SU-DHL-6 (cell line): ENCODE measurements at regions not wholly inside any gene's neighbourhood (a gene's known extent, or its start where the extent isn't known, plus 50 kb on each side); places are given as distances from the start of the nearest gene placed in this dataset.

Experiments
- H2AFZ ChIP-seq: fragments of 200-600 bp; sonication (generic); 2 replicates; pipeline ENCODE4 v1.6.1; 2014; ENCODE audit warnings: low read depth, mild to moderate bottlenecking, moderate library complexity, mixed read lengths, antibody characterized with exemption, low read length; ENCODE audit not compliant: severe bottlenecking
- H3F3A ChIP-seq: fragments of 200-600 bp; shearing (Covaris generic); 2 replicates; pipeline ENCODE4 v1.6.0; 2016; ENCODE audit warnings: antibody characterized with exemption, mild to moderate bottlenecking; ENCODE audit not compliant: insufficient read depth
- H3K27ac ChIP-seq: fragments of 200-600 bp; sonication (generic); 2 replicates; pipeline ENCODE4 v1.5.1; 2016; ENCODE audit warnings: low read depth, mild to moderate bottlenecking, low read length, moderate library complexity, mixed read lengths
- H3K27me3 ChIP-seq: fragments of 200-600 bp; sonication (generic), shearing (Covaris generic); 2 replicates; pipeline ENCODE4 v1.6.0; 2014; ENCODE audit warnings: mild to moderate bottlenecking, low read length
- H3K36me3 ChIP-seq: fragments of 200-600 bp; sonication (generic); 2 replicates; pipeline ENCODE4 v1.6.1; 2014; ENCODE audit warnings: mild to moderate bottlenecking, low read length, mixed read lengths
- H3K4me2 ChIP-seq: fragments of 300-600, 200-600 bp; shearing (Covaris generic), sonication (generic); 2 replicates; pipeline ENCODE4 v1.6.0; 2014; ENCODE audit warnings: low read length, low read depth, mild to moderate bottlenecking; ENCODE audit not compliant: poor library complexity, severe bottlenecking
- H3K4me3 ChIP-seq: fragments of 200-600 bp; sonication (generic); 2 replicates; pipeline ENCODE4 v1.5.1; 2014; ENCODE audit warnings: antibody characterized with exemption, low read length, mild to moderate bottlenecking, mixed read lengths; ENCODE audit not compliant: insufficient read depth, poor library complexity, severe bottlenecking
- H3K79me2 ChIP-seq: fragments of 200-600 bp; sonication (generic); 2 replicates; pipeline ENCODE4 v1.6.1; 2014; ENCODE audit warnings: mild to moderate bottlenecking, low read length, moderate library complexity; ENCODE audit not compliant: insufficient read depth
- H3K9ac ChIP-seq: fragments of 200-600 bp; sonication (generic); 2 replicates; pipeline ENCODE4 v1.7.0; 2014; ENCODE audit warnings: mild to moderate bottlenecking, low read length
- H3K9me2 ChIP-seq: fragments of 200-600 bp; sonication (generic); replicated peaks from 2 replicates; pipeline ENCODE4 v1.6.1; 2014; ENCODE audit warnings: low read length; ENCODE audit not compliant: insufficient read depth
- H3K9me3 ChIP-seq: fragments of 200-600 bp; sonication (generic); 2 replicates; pipeline ENCODE4 v1.6.1; 2014; ENCODE audit warnings: low read length, mixed read lengths; ENCODE audit not compliant: insufficient read depth
- H4K20me1 ChIP-seq: fragments of 200-600 bp; sonication (generic); 2 replicates; pipeline ENCODE4 v1.6.1; 2014; ENCODE audit warnings: low read depth, mild to moderate bottlenecking, antibody characterized with exemption, low read length, moderate library complexity, mixed read lengths
- EZH2phosphoT487 ChIP-seq: fragments of 200-600 bp; sonication (generic), shearing (Covaris generic); conservative IDR thresholded peaks from 2 replicates; pipeline ENCODE4 v1.6.1; 2018; ENCODE audit warnings: mild to moderate bottlenecking, antibody characterized with exemption, low read length, moderate library complexity, mixed read lengths
- TF ChIP-seq, protein P1 (sequence below): fragments of 200-600 bp; sonication (generic); IDR thresholded peaks from one replicate; pipeline ENCODE4 v1.5.1; 2017; ENCODE audit warnings: antibody characterized with exemption, mild to moderate bottlenecking, low read length, moderate library complexity; ENCODE audit not compliant: insufficient read depth, poor library complexity, severe bottlenecking

DNA sequence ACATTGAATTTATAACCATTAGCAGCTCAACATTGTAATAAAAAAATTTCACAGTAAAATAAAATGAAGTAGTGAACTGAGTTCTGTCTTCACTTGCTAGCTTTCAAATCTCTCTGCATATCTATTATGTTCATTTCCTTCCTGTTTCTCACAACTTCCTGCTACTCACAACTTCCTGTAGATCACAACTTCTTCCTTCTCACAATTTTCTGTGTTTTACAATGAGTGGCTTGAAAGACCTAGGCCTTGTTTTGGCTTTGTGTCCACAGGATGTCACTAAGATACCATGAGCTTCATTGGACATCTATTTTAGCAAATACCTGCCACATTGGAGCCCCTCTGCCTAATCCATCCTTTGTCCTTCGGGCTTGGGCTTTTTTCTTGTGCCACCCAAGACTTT, 480.3 kb upstream of the ADAMTS16 start:
- H3F3A ChIP-seq, result no peaks in the 10 kb centered on the region
- peak overlapping the region; percentile 44 for H2AFZ ChIP-seq
- peak overlapping the region; percentile 24 for H3K4me3 ChIP-seq
- H3K9me2 ChIP-seq, result no peaks in the 10 kb centered on the region
- H3K36me3 ChIP-seq, result no peaks in the 10 kb centered on the region
- H4K20me1 ChIP-seq, result no peaks in the 10 kb centered on the region
- H3K27ac ChIP-seq, result no peak overlapping the region
- H3K4me2 ChIP-seq, result peak overlapping the region; percentile 29
- peaks cover 5% of the 10 kb centered on the region; the same call in 1 of the 2 replicates for H3K9me3 ChIP-seq
- TF ChIP-seq, protein P1, sequence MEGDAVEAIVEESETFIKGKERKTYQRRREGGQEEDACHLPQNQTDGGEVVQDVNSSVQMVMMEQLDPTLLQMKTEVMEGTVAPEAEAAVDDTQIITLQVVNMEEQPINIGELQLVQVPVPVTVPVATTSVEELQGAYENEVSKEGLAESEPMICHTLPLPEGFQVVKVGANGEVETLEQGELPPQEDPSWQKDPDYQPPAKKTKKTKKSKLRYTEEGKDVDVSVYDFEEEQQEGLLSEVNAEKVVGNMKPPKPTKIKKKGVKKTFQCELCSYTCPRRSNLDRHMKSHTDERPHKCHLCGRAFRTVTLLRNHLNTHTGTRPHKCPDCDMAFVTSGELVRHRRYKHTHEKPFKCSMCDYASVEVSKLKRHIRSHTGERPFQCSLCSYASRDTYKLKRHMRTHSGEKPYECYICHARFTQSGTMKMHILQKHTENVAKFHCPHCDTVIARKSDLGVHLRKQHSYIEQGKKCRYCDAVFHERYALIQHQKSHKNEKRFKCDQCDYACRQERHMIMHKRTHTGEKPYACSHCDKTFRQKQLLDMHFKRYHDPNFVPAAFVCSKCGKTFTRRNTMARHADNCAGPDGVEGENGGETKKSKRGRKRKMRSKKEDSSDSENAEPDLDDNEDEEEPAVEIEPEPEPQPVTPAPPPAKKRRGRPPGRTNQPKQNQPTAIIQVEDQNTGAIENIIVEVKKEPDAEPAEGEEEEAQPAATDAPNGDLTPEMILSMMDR, result no peak
- TF ChIP-seq EZH2phosphoT487, result no peak
- H3K9ac ChIP-seq, result no peak overlapping the region
- H3K27me3 ChIP-seq, result no peaks in the 10 kb centered on the region
- no peaks in the 10 kb centered on the region for H3K79me2 ChIP-seq

DNA sequence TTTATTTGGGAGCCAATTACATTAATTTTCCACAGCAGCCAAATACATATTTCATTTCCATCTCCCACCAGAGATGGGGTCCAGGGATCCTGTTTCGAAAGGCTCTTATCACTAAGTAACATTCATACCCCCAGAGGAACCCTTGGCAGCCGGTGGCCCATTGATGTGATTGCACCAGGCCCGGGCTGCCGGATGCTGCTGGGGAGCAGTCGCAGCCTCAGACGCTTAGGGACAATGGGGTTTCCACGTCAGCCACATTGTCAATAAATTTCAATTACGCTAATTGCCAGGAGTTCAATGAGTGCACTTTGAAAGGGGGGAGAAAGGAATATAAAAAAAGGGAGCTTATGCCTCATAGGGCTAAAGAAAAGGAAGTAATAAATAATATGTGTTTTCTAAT, 478.8 kb upstream of the ADAMTS16 start:
- Histone ChIP-seq H3K27me3 (no peaks in the 10 kb centered on the region), H3F3A (no peaks in the 10 kb centered on the region), H3K4me3 (no peak overlapping the region), H3K9ac (no peak overlapping the region), H3K36me3 (no peaks in the 10 kb centered on the region), H3K4me2 (no peak overlapping the region), H3K9me3 (peaks cover 5% of the 10 kb centered on the region; the same call in 1 of the 2 replicates), H3K9me2 (no peaks in the 10 kb centered on the region), H3K27ac (no peak overlapping the region), H3K79me2 (no peaks in the 10 kb centered on the region), H4K20me1 (no peaks in the 10 kb centered on the region), H2AFZ (no peak overlapping the region)
- TF ChIP-seq, protein P1, result no peak
- no peak for TF ChIP-seq EZH2phosphoT487

DNA sequence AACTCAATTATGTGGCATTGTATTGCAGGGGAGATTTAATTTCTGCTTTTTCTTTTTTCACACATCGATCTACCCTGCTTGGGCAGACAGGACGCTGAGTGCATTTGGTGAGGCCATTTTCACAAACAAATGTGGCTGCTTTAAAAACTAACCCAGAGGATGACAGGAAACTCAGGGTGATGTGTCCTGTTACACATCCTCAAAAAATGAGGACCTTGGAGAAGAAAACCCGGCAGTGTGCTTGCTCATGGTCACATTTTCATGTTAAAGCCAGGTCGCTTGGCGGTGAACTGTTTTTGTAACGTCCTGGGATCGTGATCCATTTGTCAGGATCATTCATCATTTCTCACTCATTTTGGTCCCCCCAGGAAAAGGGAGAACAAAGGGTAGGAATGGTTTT, 478.3 kb upstream of the ADAMTS16 start:
- Histone ChIP-seq H3K4me2 (no peak overlapping the region), H3K9me3 (peaks cover 5% of the 10 kb centered on the region; the same call in 1 of the 2 replicates), H3K79me2 (no peaks in the 10 kb centered on the region), H3K27ac (no peak overlapping the region), H2AFZ (no peak overlapping the region), H3K9ac (no peak overlapping the region), H4K20me1 (no peaks in the 10 kb centered on the region), H3K9me2 (no peaks in the 10 kb centered on the region), H3K4me3 (no peak overlapping the region), H3F3A (no peaks in the 10 kb centered on the region), H3K27me3 (no peaks in the 10 kb centered on the region), H3K36me3 (no peaks in the 10 kb centered on the region)
- TF ChIP-seq, protein P1, result no peak
- TF ChIP-seq EZH2phosphoT487, result no peak
